Retinal pigment epithelial cell (primary cell): ENCODE measurements at regions not wholly inside any gene's neighbourhood (a gene's known extent, or its start where the extent isn't known, plus 50 kb on each side); places are given as distances from the start of the nearest gene placed in this dataset.

Experiments used
- DNase-seq: peaks from one replicate; pipeline ENCODE4 v3.0.0-alpha.2; 2010; ENCODE audit warnings: low read depth
- H3K4me3 ChIP-seq: 2 replicates; pipeline ENCODE4 v1.5.1; 2011; ENCODE audit warnings: mild to moderate bottlenecking, low read length, control low read depth, moderate library complexity
- TF ChIP-seq, protein P1 (sequence below): conservative IDR thresholded peaks from 2 replicates; pipeline ENCODE4 v1.5.1; 2011; ENCODE audit warnings: low read depth, low read length, control low read depth, inconsistent platforms

DNA sequence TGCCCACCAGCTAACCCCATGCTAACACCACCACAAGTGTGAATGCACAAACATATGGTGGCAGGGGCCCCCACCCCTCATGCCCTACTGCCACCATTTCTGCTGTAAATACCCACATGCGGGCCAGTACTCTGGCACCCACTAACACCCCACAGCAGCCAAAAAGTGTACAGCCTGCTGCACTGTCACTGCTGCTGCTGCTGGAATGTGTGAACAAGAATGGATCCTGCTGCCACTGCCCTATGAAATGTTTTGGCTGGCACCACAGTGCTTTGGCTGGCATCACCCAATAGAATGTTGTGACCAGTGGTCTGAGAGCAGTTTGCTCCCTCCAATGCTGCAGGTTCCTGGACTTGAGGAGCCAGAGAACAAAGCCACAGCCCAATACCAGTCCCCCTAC lies 606.6 kb upstream of the SORCS1 start:
- TF ChIP-seq, protein P1, sequence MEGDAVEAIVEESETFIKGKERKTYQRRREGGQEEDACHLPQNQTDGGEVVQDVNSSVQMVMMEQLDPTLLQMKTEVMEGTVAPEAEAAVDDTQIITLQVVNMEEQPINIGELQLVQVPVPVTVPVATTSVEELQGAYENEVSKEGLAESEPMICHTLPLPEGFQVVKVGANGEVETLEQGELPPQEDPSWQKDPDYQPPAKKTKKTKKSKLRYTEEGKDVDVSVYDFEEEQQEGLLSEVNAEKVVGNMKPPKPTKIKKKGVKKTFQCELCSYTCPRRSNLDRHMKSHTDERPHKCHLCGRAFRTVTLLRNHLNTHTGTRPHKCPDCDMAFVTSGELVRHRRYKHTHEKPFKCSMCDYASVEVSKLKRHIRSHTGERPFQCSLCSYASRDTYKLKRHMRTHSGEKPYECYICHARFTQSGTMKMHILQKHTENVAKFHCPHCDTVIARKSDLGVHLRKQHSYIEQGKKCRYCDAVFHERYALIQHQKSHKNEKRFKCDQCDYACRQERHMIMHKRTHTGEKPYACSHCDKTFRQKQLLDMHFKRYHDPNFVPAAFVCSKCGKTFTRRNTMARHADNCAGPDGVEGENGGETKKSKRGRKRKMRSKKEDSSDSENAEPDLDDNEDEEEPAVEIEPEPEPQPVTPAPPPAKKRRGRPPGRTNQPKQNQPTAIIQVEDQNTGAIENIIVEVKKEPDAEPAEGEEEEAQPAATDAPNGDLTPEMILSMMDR: no peak
- DNase-seq: no peak
- H3K4me3 ChIP-seq: no peak overlapping the region

DNA sequence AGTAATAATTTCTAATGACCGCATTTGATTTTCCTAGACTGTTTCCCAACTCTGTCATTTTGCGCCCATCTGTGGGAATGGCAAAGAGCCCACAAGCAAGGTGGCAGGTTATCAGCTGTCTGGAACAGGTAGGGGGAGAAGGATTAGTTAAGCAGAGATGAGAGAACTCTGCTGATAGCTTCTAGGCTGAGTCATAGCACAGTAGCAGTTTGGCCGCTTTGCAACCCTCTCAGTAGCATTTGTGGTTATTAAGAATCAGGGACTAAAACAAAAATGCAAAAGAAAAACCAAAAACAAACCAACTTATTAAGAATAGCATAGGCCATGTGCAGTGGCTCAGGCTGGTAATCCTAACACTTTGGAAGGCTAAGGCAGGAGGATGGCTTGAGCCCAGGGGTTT lies 602.7 kb upstream of the SORCS1 start:
- TF ChIP-seq, protein P1: no peak
- H3K4me3 ChIP-seq: no peak overlapping the region
- no peak for DNase-seq

DNA sequence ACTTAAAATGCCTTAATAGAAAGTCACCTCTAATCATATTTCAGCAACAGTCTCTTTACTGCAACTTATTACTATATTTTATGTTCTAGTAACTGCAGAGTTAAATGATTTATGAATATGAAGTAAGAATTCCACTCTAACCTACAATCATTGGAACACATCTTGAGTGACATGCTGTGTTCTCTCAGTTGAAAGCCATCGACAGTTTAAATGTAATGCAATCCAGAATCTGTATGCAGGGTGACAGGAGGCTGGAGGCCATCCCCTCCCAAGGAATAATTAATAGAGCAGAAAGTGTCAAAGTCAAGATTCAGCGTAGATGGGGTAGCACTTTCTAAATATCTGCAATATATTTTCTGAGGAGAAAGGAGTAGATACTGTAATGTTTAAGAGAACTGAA lies 590.3 kb upstream of the SORCS1 start:
- TF ChIP-seq, protein P1: no peak
- DNase-seq: no peak
- H3K4me3 ChIP-seq: no peak overlapping the region

DNA sequence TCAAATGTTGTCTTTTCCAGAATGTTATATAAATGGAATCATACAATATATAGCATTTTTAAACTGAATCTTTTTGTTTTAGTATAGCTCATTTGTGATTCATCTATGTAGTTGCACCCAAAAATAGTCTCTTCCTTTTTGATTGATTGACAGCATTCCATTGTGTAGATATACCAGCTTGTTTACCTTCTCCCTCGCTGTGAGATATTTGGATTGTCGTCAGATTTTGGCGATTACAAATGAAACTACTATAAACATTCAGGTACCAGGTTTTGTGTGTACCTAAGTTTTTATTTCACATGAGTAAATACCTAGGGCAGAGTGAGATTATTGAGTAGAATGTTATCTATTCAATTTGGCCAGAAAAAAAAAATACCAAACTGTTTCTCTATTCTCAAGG lies 584.7 kb upstream of the SORCS1 start:
- DNase-seq: no peak

DNA sequence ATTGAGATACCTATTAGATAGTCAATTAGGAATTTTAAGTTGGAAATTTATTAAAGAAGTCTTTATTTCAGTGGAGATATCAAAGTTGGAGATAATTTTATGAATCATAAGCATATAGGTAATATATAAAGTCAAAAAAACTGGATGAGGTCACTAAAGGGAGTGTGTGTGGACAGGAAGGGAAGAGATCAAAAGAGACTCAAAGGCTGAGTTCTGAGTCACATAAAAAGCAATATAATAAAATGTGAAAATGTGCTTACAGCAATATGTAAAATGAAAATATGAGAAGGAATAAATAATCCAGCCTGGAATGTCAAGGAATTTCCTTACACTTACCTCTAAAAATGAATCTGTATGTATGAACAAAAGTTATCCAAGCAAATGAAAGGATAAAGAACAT lies 583.3 kb upstream of the SORCS1 start:
- DNase-seq: peak; percentile 44
- no peak overlapping the region for H3K4me3 ChIP-seq
- TF ChIP-seq, protein P1: no peak

More for the DNA sequence above, 584.7 kb upstream of the SORCS1 start:
- H3K4me3 ChIP-seq: no peak overlapping the region
- TF ChIP-seq, protein P1: no peak

DNA sequence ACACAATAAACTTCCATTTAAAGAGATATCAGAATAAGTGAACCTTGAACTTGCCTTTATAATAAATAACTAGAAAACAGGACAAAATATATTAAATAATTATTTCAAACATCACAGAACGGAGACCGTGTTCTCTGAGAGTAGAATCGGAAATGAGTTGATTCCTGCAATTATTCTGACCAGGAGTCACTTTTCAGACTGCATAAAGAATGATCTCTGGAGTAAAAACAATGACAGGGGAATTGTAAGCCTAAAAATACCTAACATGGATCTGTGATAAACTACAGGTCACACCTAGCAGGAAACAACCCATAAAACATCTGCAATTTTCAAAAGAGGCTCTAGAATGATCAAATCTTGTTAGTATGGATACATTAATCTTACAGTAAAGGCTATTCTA lies 577.5 kb upstream of the SORCS1 start:
- DNase-seq: no peak

DNA sequence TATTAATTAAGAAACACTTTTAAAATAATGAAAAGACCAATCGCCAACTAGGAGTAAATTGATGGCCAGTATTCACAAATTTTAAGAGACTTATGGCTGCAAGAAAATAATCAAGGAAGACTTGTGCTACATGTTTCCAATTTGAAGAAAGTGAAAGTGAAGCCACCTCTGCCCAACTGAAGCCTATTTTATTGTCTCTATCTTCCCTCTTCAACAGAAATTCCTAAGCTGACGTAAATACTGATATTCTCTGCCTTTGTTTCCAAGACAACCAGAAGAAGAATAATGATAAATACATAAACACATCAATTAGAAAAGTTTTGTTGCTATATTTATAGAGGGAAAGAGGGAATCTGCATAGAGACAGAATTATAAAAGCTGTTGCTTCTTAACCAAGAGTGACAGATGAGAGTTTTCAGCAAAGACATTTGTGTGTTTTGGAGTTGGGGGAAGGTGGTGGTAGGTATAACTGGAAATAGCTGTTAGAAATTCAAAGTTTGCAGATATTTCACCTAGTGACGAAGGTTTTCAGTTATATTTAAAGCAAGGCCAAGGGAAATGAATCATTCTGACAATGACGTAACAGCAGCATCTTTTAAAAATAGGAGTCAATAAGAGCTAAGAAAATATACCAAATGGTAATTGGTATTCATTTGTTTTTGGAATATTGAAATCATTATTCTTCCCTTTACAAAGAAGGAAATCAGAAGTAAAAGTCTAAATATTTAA lies 576.6 kb upstream of the SORCS1 start:
- TF ChIP-seq, protein P1: no peak
- DNase-seq: no peak
- no peak overlapping the region for H3K4me3 ChIP-seq

More for the DNA sequence above, 577.5 kb upstream of the SORCS1 start:
- no peak overlapping the region for H3K4me3 ChIP-seq
- TF ChIP-seq, protein P1: no peak
